Brain microvascular endothelial cell (primary cell): ENCODE measurements at regions not wholly inside any gene's neighbourhood (a gene's known extent, or its start where the extent isn't known, plus 50 kb on each side); places are given as distances from the start of the nearest gene placed in this dataset.

Experiments
- DNase-seq: peaks from one replicate; pipeline ENCODE4 v3.0.0-alpha.2; 2020
- H3K27ac ChIP-seq: fragments of 250-450 bp; sonication (Bioruptor Pico); 2 replicates; pipeline ENCODE4 v1.5.1; 2020; ENCODE audit warnings: mild to moderate bottlenecking, moderate library complexity
- H3K27me3 ChIP-seq: fragments of 250-450 bp; sonication (Bioruptor Pico); replicated peaks from 2 replicates; pipeline ENCODE4 v1.5.1; 2020; ENCODE audit warnings: mild to moderate bottlenecking
- H3K36me3 ChIP-seq: fragments of 250-450 bp; sonication (Bioruptor Pico); replicated peaks from 2 replicates; pipeline ENCODE4 v1.5.1; 2020; ENCODE audit warnings: mild to moderate bottlenecking
- H3K4me3 ChIP-seq: 2 replicates; pipeline ENCODE4 v1.5.1; 2011; ENCODE audit warnings: low read depth, mild to moderate bottlenecking, control low read depth, low read length, moderate library complexity
- CTCF ChIP-seq: IDR thresholded peaks from 2 replicates; pipeline ENCODE4 v1.5.1; 2011; ENCODE audit warnings: low read depth, mild to moderate bottlenecking, moderate library complexity, low read length, control low read depth, inconsistent platforms; ENCODE audit errors: missing control alignments
- in situ Hi-C: cut with HindIII; loops from 2 replicates; pipeline ENCODE4 v1.10.0; 2017; ENCODE audit warnings: low sequenced_read_pairs, low pct_ligation_motif_present

GRCh38 chr22:47694536-47695130, 932.2 kb downstream of the TBC1D22A start:
- Histone ChIP-seq H3K27me3 (no peaks in the 10 kb centered on the region), H3K36me3 (no peaks in the 10 kb centered on the region), H3K27ac (no peak overlapping the region), H3K4me3 (no peak overlapping the region)
- DNase-seq = no peak
- TF ChIP-seq CTCF = no peak
- in situ Hi-C loops = no loop called here

GRCh38 chr22:47693606-47694005, 931.2 kb downstream of the TBC1D22A start:
- H3K36me3 ChIP-seq = no peaks in the 10 kb centered on the region
- H3K27me3 ChIP-seq = no peaks in the 10 kb centered on the region
- no peak overlapping the region for H3K4me3 ChIP-seq
- DNase-seq = no peak
- in situ Hi-C loops = no loop called here
- no peak overlapping the region for H3K27ac ChIP-seq
- no peak for TF ChIP-seq CTCF

GRCh38 chr22:47692811-47693210, 930.4 kb downstream of the TBC1D22A start:
- H3K4me3 ChIP-seq = no peak overlapping the region
- DNase-seq = no peak
- H3K27ac ChIP-seq = no peak overlapping the region
- in situ Hi-C loops = no loop called here
- H3K36me3 ChIP-seq = no peaks in the 10 kb centered on the region
- no peaks in the 10 kb centered on the region for H3K27me3 ChIP-seq
- no peak for TF ChIP-seq CTCF

- no peak for DNase-seq
- Histone ChIP-seq H3K27ac (no peak overlapping the region), H3K36me3 (no peaks in the 10 kb centered on the region), H3K4me3 (no peak overlapping the region), H3K27me3 (no peaks in the 10 kb centered on the region)
- in situ Hi-C loops = no loop called here
- no peak for TF ChIP-seq CTCF
These were observed 928.9 kb downstream of the TBC1D22A start for GRCh38 chr22:47691152-47691895.

- in situ Hi-C loops = no loop called here
- Histone ChIP-seq H3K27ac (no peak overlapping the region), H3K36me3 (no peaks in the 10 kb centered on the region), H3K27me3 (no peaks in the 10 kb centered on the region), H3K4me3 (no peak overlapping the region)
- no peak for DNase-seq
- no peak for TF ChIP-seq CTCF
These were observed 928.1 kb downstream of the TBC1D22A start for GRCh38 chr22:47690586-47690985.

GRCh38 chr22:47690166-47690565, 927.7 kb downstream of the TBC1D22A start:
- no peak for DNase-seq
- H3K4me3 ChIP-seq = no peak overlapping the region
- no peak overlapping the region for H3K27ac ChIP-seq
- no peaks in the 10 kb centered on the region for H3K27me3 ChIP-seq
- no peaks in the 10 kb centered on the region for H3K36me3 ChIP-seq
- no peak for TF ChIP-seq CTCF
- in situ Hi-C loops = no loop called here
